ENCODE measurements at regions not wholly inside any gene's neighbourhood (a gene's known extent, or its start where the extent isn't known, plus 50 kb on each side); places are given as distances from the start of the nearest gene placed in this dataset.
A peak's percentile ranks its signal among the peaks of the same experiment; 100 is the strongest.

DNA sequence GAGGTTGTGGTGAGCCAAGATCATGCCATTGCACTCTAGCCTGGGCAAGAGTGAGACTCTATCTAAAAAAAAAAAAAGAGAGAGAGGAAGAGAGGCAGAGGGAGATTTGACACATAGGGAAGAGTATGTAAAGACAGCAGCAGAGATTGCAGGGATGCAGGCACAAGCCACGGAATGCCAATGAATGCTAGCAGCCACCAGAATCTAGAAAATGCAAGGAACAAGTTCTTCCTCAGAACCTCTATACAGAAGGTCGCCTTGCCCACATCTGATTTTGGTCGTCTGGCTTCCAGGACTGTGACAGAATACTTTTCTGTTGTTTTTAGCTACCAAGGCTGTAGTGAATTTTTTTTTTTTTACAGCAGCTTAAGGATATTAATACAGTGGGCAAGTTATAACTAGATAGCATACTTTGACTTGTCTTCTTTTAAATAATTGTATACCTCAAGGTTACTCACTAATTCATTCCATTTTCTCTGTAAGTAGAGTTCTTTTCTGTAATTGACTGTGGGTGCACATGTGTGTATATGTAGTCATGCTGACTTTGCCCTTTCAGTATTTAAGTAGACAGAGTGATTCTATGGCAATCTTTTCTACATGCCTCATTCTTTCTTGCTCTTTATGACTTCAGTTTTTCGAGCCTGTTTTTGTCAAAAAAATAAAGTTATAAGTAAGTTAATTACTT is 402.2 kb downstream of the GJA1 start:
- no peak for DNase-seq (ENCODE audit: low spot score in 2 of 2)
- Histone ChIP-seq H3K27me3 (ENCODE audit: low read depth) (no peaks in the 10 kb centered on the region), H3K4me1 (no peaks in the 10 kb centered on the region), H3K36me3 (replicated peaks) (no peaks in the 10 kb centered on the region), H3K4me3 (no peak overlapping the region), H3K9me3 (no peaks in the 10 kb centered on the region)
- in situ Hi-C loops (cut with MboI; ENCODE audit: low sequenced_read_pairs): no loop called here

DNA sequence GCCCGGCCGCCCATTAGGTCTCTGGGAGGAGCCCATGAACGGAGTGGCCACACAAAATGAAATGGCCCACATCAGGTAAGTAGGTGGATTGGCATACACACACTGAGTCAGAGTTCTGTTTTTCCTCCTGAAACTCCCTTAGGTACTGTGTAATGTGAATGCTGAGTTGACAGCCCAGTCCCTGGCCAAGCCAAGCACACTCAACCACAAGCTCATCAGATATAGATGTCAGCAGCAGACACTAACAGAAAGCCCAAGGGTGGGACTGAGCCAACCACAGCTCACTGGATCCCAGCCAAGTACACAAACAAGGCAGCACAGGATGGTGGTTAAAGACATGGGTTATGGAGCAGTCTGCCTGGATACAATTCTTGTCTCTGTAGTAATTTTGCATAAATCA is 403.4 kb downstream of the GJA1 start:
- no peak for DNase-seq (ENCODE audit: low spot score in 2 of 2)
- in situ Hi-C loops (cut with MboI; ENCODE audit: low sequenced_read_pairs): no loop called here
- Histone ChIP-seq H3K4me3 (no peak overlapping the region), H3K4me1 (no peaks in the 10 kb centered on the region), H3K27me3 (ENCODE audit: low read depth) (no peaks in the 10 kb centered on the region), H3K36me3 (replicated peaks) (no peaks in the 10 kb centered on the region), H3K9me3 (no peaks in the 10 kb centered on the region)

DNA sequence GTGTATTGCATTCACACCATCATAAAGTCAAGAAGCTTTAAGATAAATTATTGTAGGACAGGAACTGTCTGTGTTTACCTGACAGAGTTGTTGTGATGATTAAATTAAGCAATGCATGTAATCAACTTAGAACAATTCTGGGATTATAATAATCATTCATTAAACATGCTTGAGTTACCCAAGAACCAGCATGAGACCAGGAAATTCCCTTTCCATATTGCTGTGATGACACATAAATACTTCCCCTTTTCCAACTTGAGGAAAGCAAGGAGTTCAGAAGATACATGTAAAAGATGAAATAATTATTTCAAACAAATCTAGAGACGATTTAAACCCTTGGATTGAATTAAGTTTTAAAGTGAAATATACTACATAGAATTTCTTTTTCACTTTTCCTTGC is 404.4 kb downstream of the GJA1 start:
- H3K9me3 ChIP-seq: no peaks in the 10 kb centered on the region
- DNase-seq (ENCODE audit: low spot score in 2 of 2): no peak
- H3K27me3 ChIP-seq (ENCODE audit: low read depth): no peaks in the 10 kb centered on the region
- H3K4me1 ChIP-seq: no peaks in the 10 kb centered on the region
- no peaks in the 10 kb centered on the region for H3K36me3 ChIP-seq (replicated peaks)
- in situ Hi-C loops (cut with MboI; ENCODE audit: low sequenced_read_pairs): no loop called here
- H3K4me3 ChIP-seq: no peak overlapping the region

DNA sequence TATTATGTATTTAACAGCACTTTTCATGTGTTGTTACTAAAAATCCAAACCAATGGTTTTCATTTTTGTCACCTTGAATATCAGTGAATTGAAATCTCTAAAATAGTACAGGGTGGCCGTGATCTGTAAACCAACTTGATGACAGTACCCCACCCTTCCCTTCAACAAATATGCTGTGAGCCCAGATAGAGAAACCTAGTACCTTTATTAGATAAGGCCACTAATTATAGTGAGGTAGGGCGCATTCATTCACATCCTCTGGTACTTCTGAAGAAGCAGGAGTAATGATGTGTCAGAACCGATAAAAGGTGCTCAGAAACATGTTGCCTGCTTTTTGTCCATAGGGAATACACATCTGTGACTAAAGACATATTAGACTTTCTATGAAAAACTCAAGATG is 409.5 kb downstream of the GJA1 start:
- H3K9me3 ChIP-seq: no peaks in the 10 kb centered on the region
- in situ Hi-C loops (cut with MboI; ENCODE audit: low sequenced_read_pairs): no loop called here
- no peak for DNase-seq (ENCODE audit: low spot score in 2 of 2)
- 0 out of 2 replicates have a peak, but pooled peaks cover 3% of the 10 kb centered on the region for H3K27me3 ChIP-seq (ENCODE audit: low read depth)
- H3K4me1 ChIP-seq: peaks cover 5% of the 10 kb centered on the region
- no peaks in the 10 kb centered on the region for H3K36me3 ChIP-seq (replicated peaks)
- no peak overlapping the region for H3K4me3 ChIP-seq

DNA sequence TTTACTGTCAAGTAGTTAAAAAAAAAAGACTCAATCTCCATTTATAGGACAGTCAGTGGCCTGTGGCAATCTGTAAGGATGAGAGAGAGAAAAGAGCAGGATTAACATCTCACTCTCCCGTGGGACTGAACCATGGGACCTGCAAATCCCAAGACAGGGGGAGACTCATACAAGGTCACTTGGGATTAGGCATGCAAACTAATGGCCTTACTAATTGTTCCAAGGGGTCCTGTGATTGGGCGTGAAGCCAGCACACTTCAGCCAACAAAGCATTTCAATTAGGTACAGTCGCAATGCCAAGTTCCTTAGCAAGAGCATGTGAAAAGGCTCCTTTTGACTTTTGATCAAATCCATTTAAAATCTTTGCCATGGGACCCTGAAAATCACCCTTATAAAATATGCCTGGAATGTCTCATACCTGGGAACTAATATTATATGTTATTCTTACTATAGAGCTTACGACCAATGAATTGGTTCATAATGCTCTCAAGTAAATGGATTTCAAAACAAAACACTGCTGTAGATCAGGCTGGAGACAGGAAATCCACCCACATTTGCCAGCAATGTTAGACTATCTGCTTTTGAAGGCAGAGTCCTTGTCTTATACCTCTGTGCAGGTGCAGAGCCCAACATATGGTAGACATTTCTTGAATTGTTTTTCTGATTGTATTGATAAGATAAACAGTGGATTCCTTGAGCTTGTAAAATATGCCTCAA is 412.5 kb downstream of the GJA1 start:
- no peaks in the 10 kb centered on the region for H3K9me3 ChIP-seq
- DNase-seq (ENCODE audit: low spot score in 2 of 2): peak; percentile 67 to 69
- in situ Hi-C loops (cut with MboI; ENCODE audit: low sequenced_read_pairs): no loop called here

DNA sequence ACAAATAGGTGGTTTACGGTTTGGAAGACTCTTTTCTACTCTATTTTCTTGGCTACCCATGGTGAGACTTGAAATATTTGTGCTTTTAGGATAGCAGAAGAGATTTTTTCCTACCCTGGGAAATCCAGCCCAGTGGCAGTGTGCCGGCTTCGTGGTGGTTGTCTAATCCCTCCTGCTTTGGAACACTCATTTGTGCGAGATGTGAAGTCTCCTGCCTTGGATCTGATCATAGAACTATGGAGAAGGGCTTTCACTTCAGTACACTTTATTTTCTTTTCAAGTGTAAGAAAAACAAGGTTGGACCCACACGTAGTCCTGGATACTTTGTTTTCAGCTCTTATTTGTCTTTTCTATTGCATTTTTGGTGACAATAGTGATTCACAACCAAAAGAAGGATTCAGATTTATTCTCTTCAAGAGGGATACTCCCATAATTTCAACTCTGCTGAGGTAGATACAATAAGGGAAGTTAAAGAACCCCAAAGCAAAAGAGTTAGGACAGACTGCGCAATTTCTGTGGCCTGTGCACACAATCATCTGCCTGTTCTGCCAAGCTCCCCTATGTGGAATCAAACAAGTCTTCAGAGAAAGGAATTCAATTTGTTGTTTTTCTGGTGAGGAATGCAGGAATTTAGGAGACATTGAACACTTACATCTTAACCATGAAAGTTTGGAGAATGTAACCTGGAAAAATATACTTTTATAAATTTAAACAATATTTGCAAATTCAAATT is 413.2 kb downstream of the GJA1 start:
- no peaks in the 10 kb centered on the region for H3K9me3 ChIP-seq
- DNase-seq (ENCODE audit: low spot score in 2 of 2): no peak
- no peaks in the 10 kb centered on the region for H3K36me3 ChIP-seq (replicated peaks)
- no peak overlapping the region for H3K4me3 ChIP-seq
- 0 out of 2 replicates have a peak, but pooled peaks cover 3% of the 10 kb centered on the region for H3K27me3 ChIP-seq (ENCODE audit: low read depth)
- H3K4me1 ChIP-seq: peaks cover 5% of the 10 kb centered on the region
- in situ Hi-C loops (cut with MboI; ENCODE audit: low sequenced_read_pairs): no loop called here

More for the DNA sequence above, 412.5 kb downstream of the GJA1 start:
- Histone ChIP-seq H3K4me3 (no peak overlapping the region), H3K27me3 (ENCODE audit: low read depth) (0 out of 2 replicates have a peak, but pooled peaks cover 3% of the 10 kb centered on the region), H3K4me1 (peaks cover 5% of the 10 kb centered on the region), H3K36me3 (replicated peaks) (no peaks in the 10 kb centered on the region)

DNA sequence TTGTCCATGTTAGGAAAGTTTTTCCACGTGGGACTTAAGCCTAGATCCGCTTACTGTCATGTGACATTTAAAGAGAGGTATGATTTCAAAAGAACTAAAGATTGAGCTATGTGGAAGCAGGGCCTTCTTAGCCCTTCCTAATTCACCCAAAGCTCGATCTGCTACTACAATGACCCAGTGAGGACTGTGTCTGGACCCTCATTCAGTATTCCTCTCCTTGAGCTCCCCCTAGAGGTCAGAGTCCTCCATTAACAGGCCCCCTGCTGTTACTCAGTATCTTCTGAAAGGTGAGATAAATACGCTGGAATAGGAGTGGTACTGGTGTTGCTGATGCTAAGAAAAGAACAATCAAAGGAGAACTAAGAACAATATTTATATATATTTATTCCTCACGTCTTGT is 414.0 kb downstream of the GJA1 start:
- no peaks in the 10 kb centered on the region for H3K36me3 ChIP-seq (replicated peaks)
- H3K27me3 ChIP-seq (ENCODE audit: low read depth): 0 out of 2 replicates have a peak, but pooled peaks cover 3% of the 10 kb centered on the region
- DNase-seq (ENCODE audit: low spot score in 2 of 2): peak; percentile 56 to 78
- H3K4me3 ChIP-seq: no peak overlapping the region
- H3K9me3 ChIP-seq: no peaks in the 10 kb centered on the region
- H3K4me1 ChIP-seq: peaks cover 5% of the 10 kb centered on the region
- in situ Hi-C loops (cut with MboI; ENCODE audit: low sequenced_read_pairs): no loop called here

DNA sequence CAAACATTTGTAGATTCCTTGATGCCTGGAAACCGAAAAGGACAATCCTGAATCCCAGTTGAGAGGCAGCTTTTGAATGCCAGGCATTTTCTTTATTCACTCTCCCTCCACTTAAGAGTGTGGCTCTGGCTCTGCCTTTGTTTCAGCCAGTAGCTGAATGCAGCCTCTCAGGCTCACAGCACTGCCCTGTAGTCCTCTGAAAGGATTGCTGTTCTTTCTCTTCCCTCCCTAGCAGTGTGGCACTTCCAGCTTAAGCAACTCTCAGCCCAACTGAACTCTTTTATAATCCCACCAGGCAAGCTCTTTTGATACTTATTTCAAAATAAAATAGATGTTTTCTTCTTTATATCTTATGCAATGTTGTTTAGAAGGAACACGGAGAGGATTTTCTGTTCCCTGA is 415.6 kb downstream of the GJA1 start:
- peaks cover 5% of the 10 kb centered on the region for H3K4me1 ChIP-seq
- in situ Hi-C loops (cut with MboI; ENCODE audit: low sequenced_read_pairs): loop anchor here (25.0 kb wide), 1 partner anchor 414 kb away; the partner anchor contains the start of gene GJA1
- H3K9me3 ChIP-seq: no peaks in the 10 kb centered on the region
- no peaks in the 10 kb centered on the region for H3K36me3 ChIP-seq (replicated peaks)
- H3K27me3 ChIP-seq (ENCODE audit: low read depth): 0 out of 2 replicates have a peak, but pooled peaks cover 3% of the 10 kb centered on the region
- DNase-seq (ENCODE audit: low spot score in 2 of 2): peak; percentile 65 to 74
- H3K4me3 ChIP-seq: no peak overlapping the region

DNA sequence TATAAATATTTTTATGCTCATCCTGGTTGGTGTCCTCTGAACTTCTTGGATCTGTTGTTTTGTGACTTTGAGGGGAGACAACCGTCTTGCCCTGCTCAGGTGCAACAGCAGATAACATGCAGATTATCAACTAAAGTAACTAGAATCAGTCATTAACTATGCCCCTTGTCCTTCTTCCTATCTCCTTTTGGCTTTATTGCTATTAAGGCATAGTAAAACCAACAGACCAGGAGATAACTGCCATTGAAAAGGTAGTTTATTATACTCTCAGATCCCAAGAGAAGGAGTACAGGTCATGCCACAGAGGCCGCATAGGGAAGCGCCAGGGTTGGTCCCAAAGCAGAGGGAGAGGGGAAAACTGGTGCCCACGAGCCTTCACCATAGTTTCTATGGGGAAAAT is 418.2 kb downstream of the GJA1 start:
- Histone ChIP-seq H3K9me3 (no peaks in the 10 kb centered on the region), H3K4me1 (no peaks in the 10 kb centered on the region; the same call in 1 of the 2 replicates), H3K27me3 (ENCODE audit: low read depth) (no peaks in the 10 kb centered on the region), H3K36me3 (replicated peaks) (no peaks in the 10 kb centered on the region), H3K4me3 (no peak overlapping the region)
- DNase-seq (ENCODE audit: low spot score in 2 of 2): no peak
- in situ Hi-C loops (cut with MboI; ENCODE audit: low sequenced_read_pairs): loop anchor here (25.0 kb wide), 1 partner anchor 416 kb away; the partner anchor contains the start of gene GJA1

DNA sequence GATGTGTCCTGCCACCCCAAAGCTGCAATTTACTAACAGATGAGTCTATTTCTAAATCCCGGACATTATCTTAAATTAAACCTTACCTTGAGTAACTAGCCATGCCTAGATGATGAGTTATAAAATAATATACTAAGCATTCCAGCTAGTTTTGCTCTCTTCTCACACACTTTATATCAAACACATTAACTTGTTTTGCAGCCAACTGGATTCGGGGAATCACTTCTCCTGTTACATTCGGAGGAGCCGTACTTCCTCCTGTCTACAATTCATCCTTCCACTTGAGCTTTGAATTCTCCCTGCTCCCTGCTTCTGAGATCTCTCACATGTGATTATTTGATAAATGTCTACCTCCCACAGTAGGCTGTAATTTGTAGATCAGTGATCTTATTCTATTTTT is 420.1 kb downstream of the GJA1 start:
- H3K9me3 ChIP-seq: no peaks in the 10 kb centered on the region
- H3K4me3 ChIP-seq: no peak overlapping the region
- no peaks in the 10 kb centered on the region for H3K36me3 ChIP-seq (replicated peaks)
- H3K27me3 ChIP-seq (ENCODE audit: low read depth): no peaks in the 10 kb centered on the region
- no peaks in the 10 kb centered on the region; the same call in 1 of the 2 replicates for H3K4me1 ChIP-seq
- in situ Hi-C loops (cut with MboI; ENCODE audit: low sequenced_read_pairs): loop anchor here (25.0 kb wide), 1 partner anchor 418 kb away; the partner anchor contains the start of gene GJA1
- no peak for DNase-seq (ENCODE audit: low spot score in 2 of 2)

DNA sequence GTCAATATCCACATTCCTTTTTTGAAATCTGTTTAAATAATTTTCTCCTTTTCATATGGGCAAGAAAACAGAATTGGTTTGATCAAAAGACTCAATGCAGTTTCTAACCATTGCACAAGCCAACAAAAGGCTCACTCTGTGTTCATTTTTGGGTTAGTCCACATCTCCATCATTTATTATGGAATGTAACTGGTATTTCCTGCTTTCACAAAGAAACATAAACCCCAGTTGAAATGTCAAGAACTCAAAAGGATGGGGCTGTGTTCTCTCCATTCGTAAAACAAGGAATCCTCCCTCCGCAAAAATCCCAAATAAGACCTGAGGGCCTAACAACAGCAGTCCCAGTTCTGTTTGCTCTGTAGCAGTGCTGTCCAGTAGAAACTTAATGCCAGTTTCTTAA is 420.9 kb downstream of the GJA1 start:
- H3K4me3 ChIP-seq: no peak overlapping the region
- in situ Hi-C loops (cut with MboI; ENCODE audit: low sequenced_read_pairs): loop anchor here (25.0 kb wide), 1 partner anchor 419 kb away; the partner anchor contains the start of gene GJA1
- H3K4me1 ChIP-seq: no peaks in the 10 kb centered on the region; the same call in 1 of the 2 replicates
- no peaks in the 10 kb centered on the region for H3K9me3 ChIP-seq
- no peaks in the 10 kb centered on the region for H3K27me3 ChIP-seq (ENCODE audit: low read depth)
- no peak for DNase-seq (ENCODE audit: low spot score in 2 of 2)
- no peaks in the 10 kb centered on the region for H3K36me3 ChIP-seq (replicated peaks)

DNA sequence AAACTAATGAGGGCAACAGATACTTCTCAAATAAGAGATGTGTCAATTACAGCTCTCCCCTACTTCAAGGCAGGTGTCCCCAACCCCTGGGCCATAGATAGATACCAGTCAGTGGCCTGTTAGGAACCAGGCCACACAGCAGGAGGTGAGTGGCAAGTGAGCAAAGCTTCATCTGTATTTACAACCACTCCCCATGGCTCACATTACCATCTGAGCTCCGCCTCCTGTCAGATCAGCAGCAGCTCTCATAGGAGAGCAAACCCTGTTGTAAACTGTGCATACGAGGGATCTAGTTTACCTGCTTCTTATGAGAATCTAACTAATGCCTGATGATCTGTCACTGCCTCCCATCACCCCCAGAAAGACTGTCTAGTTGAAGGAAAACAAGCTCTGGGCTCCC is 422.1 kb downstream of the GJA1 start:
- Histone ChIP-seq H3K27me3 (ENCODE audit: low read depth) (no peaks in the 10 kb centered on the region), H3K4me1 (no peaks in the 10 kb centered on the region), H3K36me3 (replicated peaks) (no peaks in the 10 kb centered on the region), H3K9me3 (no peaks in the 10 kb centered on the region), H3K4me3 (no peak overlapping the region)
- peak in 1 of 2 experiments; percentile 12 for DNase-seq (ENCODE audit: low spot score in 2 of 2)
- in situ Hi-C loops (cut with MboI; ENCODE audit: low sequenced_read_pairs): loop anchor here (25.0 kb wide), 1 partner anchor 420 kb away; the partner anchor contains the start of gene GJA1

DNA sequence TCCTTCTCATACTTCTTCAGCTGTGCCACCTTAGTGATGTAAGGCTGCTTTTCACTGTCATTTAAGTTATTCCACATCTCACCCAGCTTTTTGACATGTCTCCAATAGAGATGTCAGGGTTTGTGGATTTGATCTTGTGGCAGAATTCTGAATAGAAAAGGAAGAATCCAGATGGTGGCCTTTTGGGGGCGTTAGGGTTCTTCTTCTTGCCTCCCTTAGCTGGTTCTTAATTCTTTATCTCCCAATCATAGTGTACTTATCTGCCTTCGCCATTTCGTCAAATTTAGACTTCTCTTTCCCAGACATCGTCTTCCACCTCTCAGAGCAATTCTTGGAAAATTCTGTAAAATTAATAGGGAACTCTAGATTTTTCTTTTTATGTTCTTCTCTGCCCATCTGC is 422.9 kb downstream of the GJA1 start:
- H3K9me3 ChIP-seq: no peaks in the 10 kb centered on the region
- H3K4me1 ChIP-seq: no peaks in the 10 kb centered on the region
- H3K36me3 ChIP-seq (replicated peaks): no peaks in the 10 kb centered on the region
- in situ Hi-C loops (cut with MboI; ENCODE audit: low sequenced_read_pairs): loop anchor here (25.0 kb wide), 1 partner anchor 421 kb away; the partner anchor contains the start of gene GJA1
- no peak overlapping the region for H3K4me3 ChIP-seq
- H3K27me3 ChIP-seq (ENCODE audit: low read depth): no peaks in the 10 kb centered on the region
- no peak for DNase-seq (ENCODE audit: low spot score in 2 of 2)

All from HAP-1 (cell line).